PC-9 (cell line): ENCODE measurements at regions not wholly inside any gene's neighbourhood (a gene's known extent, or its start where the extent isn't known, plus 50 kb on each side); places are given as distances from the start of the nearest gene placed in this dataset.
A peak's percentile ranks its signal among the peaks of the same experiment; 100 is the strongest.

Experiments used
- EZH2 ChIP-seq: fragments of 200-600 bp; sonication (generic); IDR thresholded peaks from 2 replicates; pipeline ENCODE4 v1.8.0; 2017; ENCODE audit warnings: antibody characterized with exemption, low read depth
- TF ChIP-seq, protein P1 (sequence below): fragments of 200-600 bp; sonication (generic); conservative IDR thresholded peaks from 2 replicates; pipeline ENCODE4 v1.6.1; 2017; ENCODE audit warnings: mixed run types, antibody characterized with exemption, mild to moderate bottlenecking, moderate library complexity

GRCh38 chr4:111943796-111944203, 201.5 kb upstream of the FAM241A start:
- TF ChIP-seq, protein P1, sequence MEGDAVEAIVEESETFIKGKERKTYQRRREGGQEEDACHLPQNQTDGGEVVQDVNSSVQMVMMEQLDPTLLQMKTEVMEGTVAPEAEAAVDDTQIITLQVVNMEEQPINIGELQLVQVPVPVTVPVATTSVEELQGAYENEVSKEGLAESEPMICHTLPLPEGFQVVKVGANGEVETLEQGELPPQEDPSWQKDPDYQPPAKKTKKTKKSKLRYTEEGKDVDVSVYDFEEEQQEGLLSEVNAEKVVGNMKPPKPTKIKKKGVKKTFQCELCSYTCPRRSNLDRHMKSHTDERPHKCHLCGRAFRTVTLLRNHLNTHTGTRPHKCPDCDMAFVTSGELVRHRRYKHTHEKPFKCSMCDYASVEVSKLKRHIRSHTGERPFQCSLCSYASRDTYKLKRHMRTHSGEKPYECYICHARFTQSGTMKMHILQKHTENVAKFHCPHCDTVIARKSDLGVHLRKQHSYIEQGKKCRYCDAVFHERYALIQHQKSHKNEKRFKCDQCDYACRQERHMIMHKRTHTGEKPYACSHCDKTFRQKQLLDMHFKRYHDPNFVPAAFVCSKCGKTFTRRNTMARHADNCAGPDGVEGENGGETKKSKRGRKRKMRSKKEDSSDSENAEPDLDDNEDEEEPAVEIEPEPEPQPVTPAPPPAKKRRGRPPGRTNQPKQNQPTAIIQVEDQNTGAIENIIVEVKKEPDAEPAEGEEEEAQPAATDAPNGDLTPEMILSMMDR, result peak; percentile 63
- no peak for TF ChIP-seq EZH2
